GM12878 (cell line): ENCODE measurements at regions not wholly inside any gene's neighbourhood (a gene's known extent, or its start where the extent isn't known, plus 50 kb on each side); places are given as distances from the start of the nearest gene placed in this dataset.

Experiments
- ATAC-seq: fragments of 200-7000 bp; cut with Tn5 transposase; 3 replicates; pipeline ENCODE4 v1.9.1; 2020; ENCODE audit warnings: mild to moderate bottlenecking, moderate library complexity
- BruUV-seq: library from RNA; stranded (reverse); fragments of 400-500 nt; replicated peaks from 2 replicates; lab custom pipeline; 2021; lab: Mats Ljungman, UMichigan
- CTCF ChIA-PET: fragments of 300-600 bp; sonication (Branson Sonifier 250); formaldehyde crosslinking; extraction: SDS; loops from one replicate; lab custom pipeline; 2021; ENCODE audit warnings: inconsistent platforms; lab: Yijun Ruan, JAX
- POLR2A ChIA-PET: fragments of 350-600 bp; formaldehyde crosslinking; extraction: SDS; loops from one replicate; lab custom pipeline; 2021; ENCODE audit warnings: inconsistent platforms; lab: Charles Lee
- RAD21 ChIA-PET: fragments of 300-600 bp; sonication (Branson Sonifier 250); formaldehyde crosslinking; loops from one replicate; lab custom pipeline; 2023; ENCODE audit warnings: antibody characterized with exemption; ENCODE audit not compliant: unreplicated experiment; lab: Charles Lee
- SMC1A ChIA-PET: fragments of 300-600 bp; sonication (Branson Sonifier 250); formaldehyde crosslinking; loops from one replicate; lab custom pipeline; 2023; ENCODE audit not compliant: unreplicated experiment, uncharacterized antibody; lab: Charles Lee
- DNase-seq: peaks from one replicate; pipeline ENCODE4 v3.0.0-alpha.2; 2011; ENCODE audit warnings: low read depth, low spot score
- FAIRE-seq: peaks from 3 replicates; lab custom pipeline; 2011; peaks lifted over from hg19 to GRCh38; lab: Jason Lieb, UNC
- H2AFZ ChIP-seq: 2 replicates; pipeline ENCODE4 v1.6.0; 2011; ENCODE audit warnings: low read depth, low read length, control low read depth; ENCODE audit not compliant: control insufficient read depth
- H3K27ac ChIP-seq: 2 replicates; pipeline ENCODE4 v1.5.1; 2011; ENCODE audit warnings: control low read depth; ENCODE audit not compliant: control insufficient read depth, insufficient read depth
- H3K27me3 ChIP-seq, 2 experiments: replicated peaks in 1 of 2; 2 replicates each; pipeline versions ENCODE4 v1.6.0 to v1.6.1; 2011; ENCODE audit warnings: low read length in 1 of 2; ENCODE audit not compliant: control insufficient read depth in 2 of 2, insufficient read depth in 2 of 2
- H3K36me3 ChIP-seq, 2 experiments: 2 replicates each; pipeline ENCODE4 v1.5.1; 2011; ENCODE audit warnings: low read length in 1 of 2; ENCODE audit not compliant: control insufficient read depth in 2 of 2, insufficient read depth in 2 of 2
- H3K4me1 ChIP-seq: 2 replicates; pipeline ENCODE4 v1.6.1; 2011; ENCODE audit warnings: mild to moderate bottlenecking, low read length, moderate library complexity, mixed read lengths; ENCODE audit not compliant: control insufficient read depth, insufficient read depth
- H3K4me2 ChIP-seq: 2 replicates; pipeline ENCODE4 v1.6.0; 2011; ENCODE audit warnings: control low read depth; ENCODE audit not compliant: control insufficient read depth, insufficient read depth
- H3K4me3 ChIP-seq: fragments of 200-600 bp; sonication (generic); 2 replicates; pipeline ENCODE4 v1.5.1; 2016
- H3K79me2 ChIP-seq: 2 replicates; pipeline ENCODE4 v1.6.0; 2011; ENCODE audit warnings: low read length; ENCODE audit not compliant: control insufficient read depth, insufficient read depth
- H3K9ac ChIP-seq: 2 replicates; pipeline ENCODE4 v1.8.0; 2011; ENCODE audit warnings: low read length, control low read depth, mixed read lengths; ENCODE audit not compliant: control insufficient read depth, insufficient read depth
- H3K9me3 ChIP-seq: replicated peaks from 3 replicates; pipeline ENCODE4 v1.5.1; 2011; ENCODE audit warnings: mild to moderate bottlenecking, low read length; ENCODE audit not compliant: control insufficient read depth, insufficient read depth
- H4K20me1 ChIP-seq: 2 replicates; pipeline ENCODE4 v1.6.0; 2011; ENCODE audit not compliant: control insufficient read depth, insufficient read depth
- CHD4 ChIP-seq: fragments of 200-600 bp; sonication (generic); IDR thresholded peaks from 2 replicates; pipeline ENCODE4 v1.6.1; 2016; ENCODE audit warnings: mild to moderate bottlenecking
- EGR1 ChIP-seq, 2 experiments: IDR thresholded peaks; 1 replicate in 1 of 2; 2 replicates in 1 of 2; pipeline ENCODE4 v1.6.1; 2011 to 2012; ENCODE audit warnings: low read depth in 2 of 2, low read length in 2 of 2, borderline replicate concordance in 1 of 2, mild to moderate bottlenecking in 1 of 2, moderate library complexity in 1 of 2
- ELK1 ChIP-seq: IDR thresholded peaks from 2 replicates; pipeline ENCODE4 v1.6.1; 2012; ENCODE audit warnings: low read depth, low read length, improper control_type of control experiment
- FOS ChIP-seq: IDR thresholded peaks from 3 replicates; pipeline ENCODE4 v1.6.1; 2011; ENCODE audit warnings: borderline replicate concordance; ENCODE audit not compliant: insufficient read length; ENCODE audit errors: extremely low read depth
- LARP7 ChIP-seq: fragments of 450-650 bp; IDR thresholded peaks from 2 replicates; pipeline ENCODE4 v1.6.1; 2017; ENCODE audit warnings: mild to moderate bottlenecking
- MTA3 ChIP-seq: IDR thresholded peaks from 2 replicates; pipeline ENCODE4 v1.6.1; 2012; ENCODE audit warnings: low read length, inconsistent platforms, borderline replicate concordance
- NFIC ChIP-seq: IDR thresholded peaks from 2 replicates; pipeline ENCODE4 v1.6.1; 2012; ENCODE audit warnings: low read depth, mild to moderate bottlenecking, inconsistent platforms, low read length, moderate library complexity
- PBX3 ChIP-seq: IDR thresholded peaks from 2 replicates; pipeline ENCODE4 v1.6.1; 2011; ENCODE audit warnings: mild to moderate bottlenecking, low read depth, low read length, moderate library complexity; ENCODE audit not compliant: insufficient replicate concordance
- RBBP5 ChIP-seq: fragments of 200-600 bp; sonication (generic); conservative IDR thresholded peaks from 2 replicates; pipeline ENCODE4 v1.6.1; 2016
- SP1 ChIP-seq: IDR thresholded peaks from one replicate; pipeline ENCODE4 v1.6.1; 2011; ENCODE audit warnings: low read depth, low read length
- ZBTB40 ChIP-seq: fragments of 450-650 bp; IDR thresholded peaks from 2 replicates; pipeline ENCODE4 v1.6.1; 2016; ENCODE audit warnings: mild to moderate bottlenecking, moderate library complexity, borderline replicate concordance
- ZNF217 ChIP-seq: fragments of 450-650 bp; IDR thresholded peaks from 2 replicates; pipeline ENCODE4 v1.6.1; 2017; ENCODE audit warnings: antibody characterized with exemption, mild to moderate bottlenecking
- WGBS: methylation state at CpG from one replicate; pipeline ENCODE4 v1.1.6; 2016; ENCODE audit warnings: low lambda C conversion rate; ENCODE audit not compliant: insufficient replicate concordance, insufficient coverage; ENCODE audit errors: missing lambda C conversion rate; 5-methylcytosine and 5-hydroxymethylcytosine counted together
- in situ Hi-C: fragments of 300-500 bp; cut with MboI; formaldehyde crosslinking; loops from 9 replicates; pipeline ENCODE4 v1.14.3; 2018; ENCODE audit warnings: mixed read lengths
- intact Hi-C: fragments of 100-400 bp; cut with micrococcal nuclease; formaldehyde crosslinking; loops from one replicate; pipeline ENCODE4 v1.14.2; 2022; ENCODE audit not compliant: unreplicated experiment
- TF ChIP-seq, protein P1 (sequence below): IDR thresholded peaks from 2 replicates; pipeline ENCODE4 v1.6.1; 2012; ENCODE audit warnings: low read depth, low read length, improper control_type of control experiment

DNA sequence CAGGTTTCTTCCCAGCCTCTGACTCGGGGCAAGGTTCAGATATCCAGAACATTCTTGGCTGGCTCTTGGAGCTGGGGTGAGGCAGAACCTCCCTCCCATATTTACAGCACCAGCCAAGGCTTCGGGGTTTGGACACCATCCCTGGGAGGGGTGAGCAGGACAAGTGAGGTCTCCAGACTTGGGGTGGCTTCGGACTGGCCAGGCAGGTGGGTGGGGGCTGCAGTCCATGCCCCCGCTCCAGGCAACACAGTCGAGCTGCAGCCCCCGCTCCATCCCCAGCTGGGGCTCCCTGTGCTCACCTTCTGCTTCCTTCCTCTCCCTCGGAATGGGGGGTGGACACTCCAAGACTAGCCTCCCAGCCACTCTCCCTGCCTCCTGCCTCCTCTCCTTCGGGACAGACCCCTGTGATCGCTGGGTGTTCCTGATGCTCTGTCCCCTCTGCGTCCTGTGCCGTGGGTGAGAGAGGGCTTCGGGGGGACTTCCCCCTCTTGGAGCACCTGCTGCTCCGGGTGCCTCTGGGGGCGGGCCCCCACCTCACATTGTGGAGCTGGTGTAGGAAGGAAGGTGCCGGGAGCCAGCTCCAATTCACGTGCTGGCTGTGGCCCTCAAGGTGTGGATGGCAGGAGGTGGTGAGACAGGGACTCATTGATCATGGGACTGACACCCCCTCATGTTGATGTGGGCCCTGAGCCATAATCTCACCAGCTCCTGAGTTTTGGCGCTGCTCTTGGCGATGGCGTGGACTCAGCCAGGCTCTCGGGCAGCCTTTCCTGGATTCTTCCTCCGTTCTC, 189.2 kb downstream of the SEC14L1 start (continued):
- TF ChIP-seq FOS, result no peak
- no peak for TF ChIP-seq SP1
- no peak for TF ChIP-seq ZNF217
- TF ChIP-seq LARP7, result no peak
- TF ChIP-seq MTA3, result no peak

GRCh38 chr17:77330602-77331081, 189.9 kb downstream of the SEC14L1 start:
- 73% methylated on average over 10 of the region's 10 CpGs for WGBS
- Histone ChIP-seq H3K36me3 (peaks cover 0 to 2% of the 10 kb centered on the region in 2 experiments; a peak in 2 of 4 replicates), H3K4me3 (no peak overlapping the region), H3K79me2 (peaks cover 62% of the 10 kb centered on the region), H3K4me1 (peaks cover 30% of the 10 kb centered on the region), H3K27me3 (no peaks in the 10 kb centered on the region), H3K9me3 (no peaks in the 10 kb centered on the region), H2AFZ (no peak overlapping the region), H4K20me1 (no peaks in the 10 kb centered on the region), H3K4me2 (no peak overlapping the region), H3K9ac (no peak overlapping the region), H3K27ac (no peak overlapping the region)
- ChIA-PET POLR2A (interaction anchor here (1.6 kb wide), 1 partner anchor 75 kb away, joined by 6 read pairs; no protein-coding TSS in a partner anchor), SMC1A (interaction anchor here (0.8 to 3.9 kb wide), 11 partner anchors 9 to 164 kb away, joined by 3 to 52 read pairs (median 13); no protein-coding TSS in a partner anchor), RAD21 (interaction anchor here (0.9 to 4.5 kb wide), 13 partner anchors 8 to 682 kb away, joined by 3 to 56 read pairs (median 14); no protein-coding TSS in a partner anchor), CTCF (interaction anchor here (0.6 to 4.8 kb wide), 18 partner anchors 10 to 683 kb away, joined by 3 to 59 read pairs (median 7); no protein-coding TSS in a partner anchor)
- in situ Hi-C loops (loop anchor here (25.0 kb wide), 1 partner anchor 107 kb away; no protein-coding TSS in a partner anchor), intact Hi-C loops (loop anchor here (1.0 to 5.0 kb wide), 5 partner anchors 42 to 165 kb away; no protein-coding TSS in a partner anchor)
- no peak for FAIRE-seq
- no peak for ATAC-seq
- no peak for DNase-seq
- no TSS peak for BruUV-seq
- TF ChIP-seq RBBP5 (no peak), FOS (no peak), NFIC (no peak), EGR1 (IDR thresholded peaks at IDR 0.05; ENCODE audit: borderline replicate concordance in 1 of 2, low read depth in 2 of 2, low read length in 2 of 2) (no peak), ELK1 (no peak), CHD4 (no peak), PBX3 (no peak), ZBTB40 (no peak)
- TF ChIP-seq, protein P1, sequence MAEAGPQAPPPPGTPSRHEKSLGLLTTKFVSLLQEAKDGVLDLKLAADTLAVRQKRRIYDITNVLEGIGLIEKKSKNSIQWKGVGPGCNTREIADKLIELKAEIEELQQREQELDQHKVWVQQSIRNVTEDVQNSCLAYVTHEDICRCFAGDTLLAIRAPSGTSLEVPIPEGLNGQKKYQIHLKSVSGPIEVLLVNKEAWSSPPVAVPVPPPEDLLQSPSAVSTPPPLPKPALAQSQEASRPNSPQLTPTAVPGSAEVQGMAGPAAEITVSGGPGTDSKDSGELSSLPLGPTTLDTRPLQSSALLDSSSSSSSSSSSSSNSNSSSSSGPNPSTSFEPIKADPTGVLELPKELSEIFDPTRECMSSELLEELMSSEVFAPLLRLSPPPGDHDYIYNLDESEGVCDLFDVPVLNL, result no peak
